Epithelial cell of prostate (primary cell): ENCODE measurements at regions not wholly inside any gene's neighbourhood (a gene's known extent, or its start where the extent isn't known, plus 50 kb on each side); places are given as distances from the start of the nearest gene placed in this dataset.
A peak's percentile ranks its signal among the peaks of the same experiment; 100 is the strongest.

Experiments
- DNase-seq: peaks from one replicate; pipeline ENCODE4 v3.0.0-alpha.2; 2011; ENCODE audit warnings: low read depth, low spot score
- H3K27ac ChIP-seq: fragments of 450-650 bp; 2 replicates; pipeline ENCODE4 v1.5.1; 2017; ENCODE audit warnings: mild to moderate bottlenecking

GRCh38 chr20:48571949-48572847, 255.6 kb downstream of the PREX1 start:
- H3K27ac ChIP-seq, result no peak overlapping the region
- no peak for DNase-seq

- DNase-seq, result no peak
- H3K27ac ChIP-seq, result no peak overlapping the region
Observed at GRCh38 chr20:48569679-48570078, 258.1 kb downstream of the PREX1 start.

GRCh38 chr20:48568520-48568919, 259.3 kb downstream of the PREX1 start:
- no peak overlapping the region for H3K27ac ChIP-seq
- DNase-seq, result no peak

- H3K27ac ChIP-seq, result no peak overlapping the region
- no peak for DNase-seq
Observed at GRCh38 chr20:48567145-48567544, 260.7 kb downstream of the PREX1 start.

GRCh38 chr20:48564982-48565539, 262.7 kb downstream of the PREX1 start:
- DNase-seq, result no peak
- H3K27ac ChIP-seq, result no peak overlapping the region

- no peak overlapping the region for H3K27ac ChIP-seq
- no peak for DNase-seq
Observed at GRCh38 chr20:48563191-48563870, 264.5 kb downstream of the PREX1 start.

- DNase-seq, result no peak
- H3K27ac ChIP-seq, result no peak overlapping the region
Observed at GRCh38 chr20:48562586-48563116, 265.1 kb downstream of the PREX1 start.

GRCh38 chr20:48558906-48559305, 268.9 kb downstream of the PREX1 start:
- no peak overlapping the region for H3K27ac ChIP-seq
- DNase-seq, result no peak

- DNase-seq, result no peak
Observed at GRCh38 chr20:48557380-48557779, 270.4 kb downstream of the PREX1 start.

GRCh38 chr20:48556956-48557355, 270.8 kb downstream of the PREX1 start:
- DNase-seq, result no peak
- no peak overlapping the region for H3K27ac ChIP-seq

More at GRCh38 chr20:48557380-48557779, 270.4 kb downstream of the PREX1 start:
- no peak overlapping the region for H3K27ac ChIP-seq

GRCh38 chr20:48552550-48552949, 275.2 kb downstream of the PREX1 start:
- DNase-seq, result no peak
- H3K27ac ChIP-seq, result no peak overlapping the region

GRCh38 chr20:48550814-48551213, 277.0 kb downstream of the PREX1 start:
- DNase-seq, result no peak
- H3K27ac ChIP-seq, result no peak overlapping the region

- DNase-seq, result no peak
- H3K27ac ChIP-seq, result no peak overlapping the region
Observed at GRCh38 chr20:48547664-48548063, 280.1 kb downstream of the PREX1 start.

- no peak for DNase-seq
- no peak overlapping the region for H3K27ac ChIP-seq
Observed at GRCh38 chr20:48544402-48545339, 283.1 kb downstream of the PREX1 start.

- no peak overlapping the region for H3K27ac ChIP-seq
- DNase-seq, result no peak
Observed at GRCh38 chr20:48541581-48542071, 286.2 kb downstream of the PREX1 start.

GRCh38 chr20:48538856-48539255, 288.9 kb downstream of the PREX1 start:
- peak overlapping the region; percentile 22 for H3K27ac ChIP-seq
- DNase-seq, result no peak

GRCh38 chr20:48538058-48538825, 289.6 kb downstream of the PREX1 start:
- peak overlapping the region; percentile 22 for H3K27ac ChIP-seq
- peak; percentile 73 for DNase-seq

GRCh38 chr20:48536206-48536605, 291.6 kb downstream of the PREX1 start:
- H3K27ac ChIP-seq, result no peak overlapping the region
- no peak for DNase-seq

- DNase-seq, result no peak
- H3K27ac ChIP-seq, result no peak overlapping the region
Observed at GRCh38 chr20:48535556-48535955, 292.2 kb downstream of the PREX1 start.
